GM19035 (cell line): ENCODE measurements at regions not wholly inside any gene's neighbourhood (a gene's known extent, or its start where the extent isn't known, plus 50 kb on each side); places are given as distances from the start of the nearest gene placed in this dataset.

ENCODE experiments used
- ATAC-seq: cut with Tn5 transposase; IDR thresholded peaks from one replicate; pipeline ENCODE4 v1.9.1; 2021; ENCODE audit not compliant: unreplicated experiment

- no peak for ATAC-seq
Observed at GRCh38 chr1:56395776-56396175, 183.6 kb downstream of the PLPP3 start.

- ATAC-seq: no peak
Observed at GRCh38 chr1:56394298-56394697, 185.1 kb downstream of the PLPP3 start.

- ATAC-seq: no peak
Observed at GRCh38 chr1:56390934-56391731, 188.2 kb downstream of the PLPP3 start.

GRCh38 chr1:56390232-56390867 is 189.0 kb downstream of the PLPP3 start:
- no peak for ATAC-seq

- ATAC-seq: no peak
Observed at GRCh38 chr1:56389813-56390212, 189.6 kb downstream of the PLPP3 start.

- ATAC-seq: no peak
Observed at GRCh38 chr1:56387071-56387740, 192.2 kb downstream of the PLPP3 start.

GRCh38 chr1:56385314-56385713 is 194.0 kb downstream of the PLPP3 start:
- no peak for ATAC-seq

- ATAC-seq: no peak
Observed at GRCh38 chr1:56382929-56383328, 196.4 kb downstream of the PLPP3 start.

GRCh38 chr1:56380531-56380930 is 198.8 kb downstream of the PLPP3 start:
- ATAC-seq: no peak

- ATAC-seq: no peak
Observed at GRCh38 chr1:56378341-56379070, 200.9 kb downstream of the PLPP3 start.

GRCh38 chr1:56377431-56377830 is 201.9 kb downstream of the PLPP3 start:
- no peak for ATAC-seq

- no peak for ATAC-seq
Observed at GRCh38 chr1:56376188-56376984, 203.0 kb downstream of the PLPP3 start.

- ATAC-seq: no peak
Observed at GRCh38 chr1:56375326-56375804, 204.0 kb downstream of the PLPP3 start.

GRCh38 chr1:56374026-56374974 is 205.1 kb downstream of the PLPP3 start:
- no peak for ATAC-seq

- no peak for ATAC-seq
Observed at GRCh38 chr1:56370513-56370912, 208.8 kb downstream of the PLPP3 start.

GRCh38 chr1:56363007-56363770 is 216.2 kb downstream of the PLPP3 start:
- ATAC-seq: no peak

GRCh38 chr1:56360021-56360420 is 219.3 kb downstream of the PLPP3 start:
- ATAC-seq: no peak

- no peak for ATAC-seq
Observed at GRCh38 chr1:56359056-56359455, 220.3 kb downstream of the PLPP3 start.
